Activated T-helper 1 cell treated with anti-CD3 and anti-CD28 coated beads, Interleukin-2, amount 50 U/mL, for 16 hours (primary cell): ENCODE measurements at regions not wholly inside any gene's neighbourhood (a gene's known extent, or its start where the extent isn't known, plus 50 kb on each side); places are given as distances from the start of the nearest gene placed in this dataset.
A peak's percentile ranks its signal among the peaks of the same experiment; 100 is the strongest.

Source experiments
- DNase-seq, 2 donors: peaks; one replicate each; pipeline ENCODE4 v3.0.0-alpha.2; 2020; ENCODE audit warnings: low read depth in 1 of 2, low spot score in 1 of 2

GRCh38 chr4:26067035-26067434 lies 153.0 kb downstream of the SMIM20 start:
- DNase-seq = no peak

DNA sequence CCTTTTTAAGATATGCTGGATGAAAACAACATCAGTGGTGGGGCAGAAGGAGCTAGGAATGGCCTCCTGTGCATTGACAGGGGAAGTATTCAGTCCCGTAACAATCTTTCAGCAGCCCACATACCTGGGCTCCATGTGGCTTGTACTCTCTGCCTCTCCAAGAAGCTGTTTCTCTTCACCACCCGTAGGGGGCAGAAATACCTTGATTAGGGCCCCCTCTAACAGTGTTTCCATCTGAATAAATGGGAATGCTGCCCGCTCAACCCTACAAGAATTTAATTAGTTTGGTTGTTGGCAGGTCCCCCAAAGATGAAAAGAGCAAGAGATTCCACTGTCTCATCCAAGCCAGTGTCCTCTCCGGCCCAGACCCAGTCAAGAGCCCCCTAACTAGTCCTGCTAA lies 155.2 kb downstream of the SMIM20 start:
- no peak for DNase-seq

GRCh38 chr4:26071688-26072087 lies 157.7 kb downstream of the SMIM20 start:
- no peak for DNase-seq

DNA sequence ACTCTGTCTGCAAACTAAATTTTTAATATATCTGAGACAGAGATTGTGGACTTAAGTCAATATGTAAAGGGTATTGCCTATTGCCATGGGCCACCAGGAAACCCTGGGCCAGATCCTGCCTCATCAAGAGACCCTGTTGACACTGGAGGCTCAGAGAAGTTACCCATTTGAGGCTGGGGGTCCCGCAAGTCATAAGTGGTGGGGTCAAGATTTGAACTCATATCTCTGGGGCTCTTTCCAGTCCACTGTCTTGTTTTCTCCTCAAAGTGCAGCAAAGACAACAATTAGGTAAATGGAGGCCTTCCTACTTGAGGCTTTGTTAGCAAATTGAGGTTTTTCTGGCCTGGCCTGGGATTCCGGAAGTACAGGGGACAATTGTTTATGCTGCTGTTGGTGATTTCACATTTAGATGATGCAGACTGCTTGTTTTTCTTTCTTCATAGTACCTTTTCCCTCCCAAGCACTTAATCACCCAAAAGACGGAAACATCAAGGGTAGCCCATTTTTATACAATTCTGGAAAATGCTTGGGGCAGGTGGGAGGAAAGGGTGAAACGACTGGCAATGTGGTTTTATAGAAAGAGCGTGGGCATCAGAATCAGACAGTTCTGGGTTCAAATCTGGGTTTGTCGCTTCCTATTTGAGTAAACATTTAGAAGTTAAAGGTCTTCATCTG lies 160.0 kb downstream of the SMIM20 start:
- no peak for DNase-seq

DNA sequence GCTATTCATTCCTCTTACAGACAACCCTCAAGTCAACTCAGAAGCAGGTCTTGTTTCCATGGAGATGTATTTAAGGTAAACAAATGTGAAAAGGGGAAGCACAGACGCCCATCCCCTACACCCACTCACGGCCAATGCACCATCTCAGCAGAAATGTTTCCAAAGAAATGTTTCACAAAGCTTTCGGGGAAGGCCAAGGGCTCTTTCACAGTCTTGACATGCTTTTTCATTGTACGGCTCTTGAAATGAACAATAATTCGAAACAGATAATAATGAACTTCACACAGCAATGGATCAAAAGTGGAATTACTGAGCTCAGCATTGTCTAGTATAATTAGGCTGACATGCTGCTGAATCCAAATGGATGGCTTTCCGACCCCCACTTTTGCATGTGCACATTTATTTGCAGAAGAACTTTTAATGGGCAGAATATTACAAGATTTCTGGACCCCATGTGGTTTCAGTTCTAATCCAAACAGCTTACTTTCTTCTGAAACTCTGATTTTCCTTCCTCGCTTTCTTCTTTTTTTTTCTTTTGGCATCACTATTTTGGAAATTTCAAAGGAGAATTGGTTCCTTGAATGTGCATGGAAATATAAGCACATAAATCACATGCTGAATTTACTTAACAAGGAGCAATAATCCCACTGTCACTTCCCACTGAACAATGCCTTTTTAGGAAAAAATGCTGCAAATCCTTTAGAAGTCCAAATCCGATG lies 160.9 kb downstream of the SMIM20 start:
- DNase-seq = peak in 1 of 2 donors; percentile 51

DNA sequence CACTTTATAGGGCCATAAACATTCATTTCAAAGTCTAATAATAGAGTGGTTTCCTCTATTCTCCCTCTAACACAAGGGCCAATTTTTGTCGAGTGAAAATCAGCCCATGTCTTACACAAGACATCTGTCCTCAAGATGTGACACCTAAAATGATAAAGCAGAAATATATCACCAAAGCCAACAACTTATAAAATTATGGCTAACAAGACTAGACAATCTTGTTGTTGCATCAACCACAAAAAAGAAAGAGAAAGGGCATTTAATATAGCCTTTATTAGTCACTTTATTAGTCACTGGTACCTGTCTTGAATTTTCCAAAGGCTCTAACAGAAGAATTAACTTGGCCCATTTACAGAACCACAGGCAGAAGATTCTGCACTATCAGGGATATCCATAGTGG lies 161.6 kb downstream of the SMIM20 start:
- DNase-seq = no peak

DNA sequence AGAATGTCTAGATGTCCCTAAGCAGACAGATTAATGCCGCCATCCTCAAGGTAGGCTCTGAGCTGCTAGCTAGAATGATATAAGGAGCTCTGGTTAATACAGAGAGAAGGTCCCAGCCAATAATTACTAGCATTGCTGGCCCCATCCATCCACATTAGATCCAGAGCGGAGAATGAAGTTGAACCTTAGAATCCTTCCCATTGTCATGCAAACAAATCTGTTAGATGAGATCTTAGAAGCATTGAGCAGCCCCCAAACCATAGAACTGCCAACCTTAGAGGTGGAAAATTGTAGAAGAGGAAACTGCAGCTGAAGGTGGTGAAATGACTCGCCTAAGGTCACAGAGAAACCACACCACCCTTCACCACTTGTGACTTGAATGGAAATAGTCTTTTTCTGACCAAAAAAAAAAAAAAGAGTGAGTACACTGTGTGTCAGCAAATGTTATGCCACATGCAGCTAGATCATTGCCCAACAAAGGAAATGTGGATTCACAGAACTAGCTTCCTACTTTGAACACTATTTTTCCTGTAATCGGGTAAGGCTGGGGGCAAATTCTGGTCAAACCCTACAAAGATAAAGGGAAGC lies 162.1 kb downstream of the SMIM20 start:
- peak in 1 of 2 donors; percentile 14 for DNase-seq

GRCh38 chr4:26076896-26077295 lies 162.9 kb downstream of the SMIM20 start:
- DNase-seq = no peak

GRCh38 chr4:26077756-26078155 lies 163.7 kb downstream of the SMIM20 start:
- no peak for DNase-seq

DNA sequence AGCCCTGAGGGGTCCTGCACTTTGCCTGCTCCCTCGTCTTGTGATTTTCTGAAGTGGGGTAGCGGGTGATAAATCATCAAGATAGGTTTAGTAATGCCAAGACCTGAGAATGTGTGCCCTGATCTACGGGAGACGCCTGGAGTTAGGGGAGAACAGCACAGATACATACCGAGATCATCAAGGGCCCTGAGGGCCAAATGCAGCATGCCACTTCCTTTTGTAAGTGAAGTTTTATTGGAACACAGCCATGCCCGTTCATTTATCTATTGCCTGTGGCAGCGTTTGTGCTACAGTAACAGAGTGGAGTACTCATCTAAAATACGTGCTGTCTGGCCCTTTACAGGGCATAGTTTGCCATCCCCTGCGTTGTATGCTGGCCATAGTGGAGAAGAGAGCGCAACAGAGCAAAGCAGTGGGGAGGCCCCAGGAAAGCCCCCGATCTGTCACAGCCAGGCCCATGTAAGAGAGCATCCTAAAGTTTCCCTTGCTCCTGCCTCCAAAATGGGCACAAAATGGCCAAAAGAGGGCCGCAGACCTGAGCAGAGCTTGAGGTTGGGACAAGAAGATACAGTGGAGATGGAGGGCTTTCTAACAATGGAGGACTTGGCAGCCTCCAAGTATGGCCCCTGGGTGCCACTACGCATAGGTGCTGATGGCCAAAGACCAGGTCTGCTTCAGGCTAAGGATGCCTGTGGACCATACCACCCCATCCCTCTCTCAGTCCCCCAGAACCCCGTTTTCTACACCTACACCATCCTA lies 167.0 kb downstream of the SMIM20 start:
- no peak for DNase-seq

GRCh38 chr4:26081795-26082498 lies 167.9 kb downstream of the SMIM20 start:
- no peak for DNase-seq

DNA sequence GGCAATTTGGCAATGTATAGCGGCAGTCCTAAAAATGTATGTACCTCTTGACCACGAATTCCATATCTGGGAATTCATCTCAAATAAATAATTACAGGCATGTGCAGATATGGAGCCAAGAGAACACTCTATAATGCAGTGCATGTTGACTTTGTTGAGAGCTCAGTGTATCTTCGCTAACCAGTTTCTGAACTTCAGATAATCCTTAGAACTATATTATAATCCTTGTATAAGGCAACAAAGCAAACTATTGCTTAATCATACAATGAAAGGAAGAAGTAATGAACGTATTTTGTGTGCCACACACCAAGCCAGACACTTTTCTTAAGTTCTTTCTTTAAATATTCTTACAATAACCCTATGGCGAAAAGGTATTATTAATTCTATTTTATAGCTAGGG lies 168.5 kb downstream of the SMIM20 start:
- no peak for DNase-seq

DNA sequence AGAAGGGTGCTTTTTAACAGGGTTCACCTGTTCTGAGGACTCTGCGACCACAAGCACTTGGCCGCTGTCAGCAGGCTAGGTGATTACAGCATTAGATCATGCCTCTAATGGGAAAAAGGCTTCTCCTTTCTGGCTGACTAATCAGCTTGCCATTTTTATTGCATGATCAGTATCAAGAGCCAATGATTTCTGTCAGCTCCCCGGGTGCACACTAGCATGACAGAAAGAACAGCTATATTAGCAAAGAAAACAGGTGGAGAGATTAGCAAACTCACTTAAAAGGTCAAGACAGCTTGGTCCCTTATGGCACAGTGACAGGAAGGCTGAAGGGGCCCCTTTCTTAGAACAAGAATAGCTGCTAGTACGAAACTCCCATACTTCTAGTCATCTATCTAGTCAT lies 170.0 kb downstream of the SMIM20 start:
- no peak for DNase-seq

DNA sequence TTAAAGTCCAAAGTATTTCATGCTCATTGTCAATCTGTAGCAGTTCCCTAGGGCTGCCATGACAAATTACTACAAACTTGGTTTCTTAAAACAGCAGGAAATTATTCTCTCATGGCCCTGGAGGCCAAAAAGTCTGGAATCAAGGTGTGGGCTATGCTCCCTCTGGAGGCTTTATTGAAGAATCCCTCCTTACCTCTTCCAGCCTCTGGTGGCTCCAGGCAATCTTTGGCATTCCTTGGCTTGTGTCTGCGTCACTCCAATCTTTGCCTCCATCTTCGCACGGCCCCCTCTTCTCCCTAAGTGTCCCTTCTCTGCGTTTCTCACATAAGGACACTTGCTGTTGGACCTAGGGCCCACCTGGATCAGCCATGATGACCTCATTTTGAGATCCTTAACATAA lies 170.4 kb downstream of the SMIM20 start:
- no peak for DNase-seq

DNA sequence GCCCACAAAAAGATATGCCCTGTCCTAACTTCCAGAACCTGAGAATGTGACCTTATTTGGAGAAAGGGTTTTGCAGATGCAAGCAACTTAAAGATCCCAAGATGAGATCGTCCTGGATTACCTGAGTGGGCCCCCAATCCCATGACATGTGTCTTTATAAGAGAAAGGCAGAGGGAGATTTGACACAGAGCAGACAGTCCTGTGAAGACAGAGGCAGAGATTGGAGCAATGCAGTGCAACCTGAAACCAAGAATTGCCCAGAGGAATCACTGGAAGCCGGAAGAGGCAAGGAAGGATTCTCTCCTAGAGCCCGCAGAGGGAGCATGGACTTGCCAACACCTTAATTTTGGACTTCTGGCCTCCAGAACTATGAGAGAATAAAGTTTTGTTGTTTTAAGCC lies 171.5 kb downstream of the SMIM20 start:
- DNase-seq = no peak

GRCh38 chr4:26086621-26087441 lies 172.8 kb downstream of the SMIM20 start:
- no peak for DNase-seq

DNA sequence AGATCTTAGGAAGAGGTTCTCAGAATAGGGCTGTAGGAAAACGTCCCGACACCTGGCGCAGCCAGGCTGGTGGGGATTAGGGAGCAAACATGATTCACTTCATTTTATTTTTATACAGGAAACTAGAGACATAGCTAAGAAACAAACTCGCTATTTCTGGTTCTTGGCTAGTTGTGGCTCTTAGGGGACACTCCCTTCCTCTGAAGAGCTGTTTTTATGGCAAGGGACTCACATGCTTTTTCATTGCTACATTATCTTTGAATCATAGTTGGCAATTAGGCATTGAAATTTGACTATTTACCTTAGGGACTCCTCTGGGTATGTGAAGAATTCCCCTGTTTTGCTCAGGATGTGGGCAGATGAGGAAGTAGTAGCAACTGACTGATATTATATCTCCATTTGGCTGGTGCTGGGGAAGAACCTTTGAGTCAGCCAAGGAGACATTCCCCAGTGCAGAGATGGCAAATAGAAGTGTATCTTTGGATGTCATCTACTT lies 174.5 kb downstream of the SMIM20 start:
- DNase-seq = peak in 1 of 2 donors; percentile 11

DNA sequence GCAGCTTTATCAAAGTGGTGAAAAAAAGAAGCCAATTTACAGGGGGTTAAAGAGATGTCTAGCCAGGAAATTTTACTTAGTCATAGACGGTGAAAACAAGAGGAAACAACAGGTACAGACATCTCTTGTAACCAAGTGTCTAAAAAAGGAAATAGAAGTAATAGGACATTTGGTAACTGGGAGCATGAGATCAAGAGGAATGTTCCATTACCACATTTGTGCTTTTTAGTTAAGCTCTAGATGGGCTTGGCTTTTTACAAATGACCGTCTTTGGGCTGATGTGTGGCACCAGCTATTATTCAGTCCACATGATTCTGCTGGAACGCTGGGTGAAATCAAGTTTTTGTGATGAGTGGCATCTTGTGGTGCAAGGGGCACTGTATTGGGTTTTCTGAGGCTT lies 179.5 kb downstream of the SMIM20 start:
- DNase-seq = no peak

GRCh38 chr4:26094076-26094475 lies 180.1 kb downstream of the SMIM20 start:
- no peak for DNase-seq

DNA sequence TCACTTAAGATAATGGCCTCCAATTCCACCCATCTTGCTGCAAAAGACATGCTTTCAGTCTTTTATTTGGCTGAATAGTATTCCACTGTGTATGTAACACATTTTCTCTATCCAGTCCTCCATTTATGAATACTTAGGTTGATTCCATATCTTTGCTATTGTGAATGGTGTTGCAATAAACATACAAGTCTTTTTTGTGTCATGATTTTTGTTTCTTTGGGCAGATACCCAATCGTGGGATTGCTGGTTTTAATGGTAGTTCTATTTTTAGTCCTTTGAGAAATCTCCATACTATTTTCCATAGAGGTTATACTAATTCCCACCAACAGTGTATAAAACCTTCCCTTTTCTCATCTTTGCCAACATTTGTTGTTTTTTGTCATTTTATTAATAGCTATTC lies 180.9 kb downstream of the SMIM20 start:
- DNase-seq = no peak
